ENCODE measurements at regions not wholly inside any gene's neighbourhood (a gene's known extent, or its start where the extent isn't known, plus 50 kb on each side); places are given as distances from the start of the nearest gene placed in this dataset.
"Not testable (repeated sequence)": the region's sequence is repeated elsewhere in the genome, so short reads cannot be mapped to it uniquely, and the experiment has no call there.

GRCh38 chr5:10125116-10125515 is 124.6 kb downstream of the ATPSCKMT start:
- DNase-seq, result no peak

DNA sequence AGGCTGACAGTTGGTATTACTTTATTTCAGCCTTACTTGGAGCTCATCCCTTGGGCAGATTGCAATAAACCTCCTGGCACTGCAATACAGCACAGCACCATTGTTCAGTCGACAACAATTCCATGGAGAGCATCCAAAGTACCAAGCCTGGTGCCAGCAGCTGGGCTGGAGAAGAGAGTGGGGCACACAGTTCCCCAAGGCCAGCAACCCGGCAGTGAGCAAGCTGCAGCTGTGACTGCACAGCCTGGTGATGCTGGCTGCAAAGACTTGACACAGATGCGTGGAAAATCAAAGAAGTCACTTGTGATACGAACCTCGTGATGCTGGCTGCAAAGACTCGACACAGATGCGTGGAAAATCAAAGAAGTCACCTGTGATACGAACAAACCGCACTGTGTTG is 125.4 kb downstream of the ATPSCKMT start:
- no peak for DNase-seq

DNA sequence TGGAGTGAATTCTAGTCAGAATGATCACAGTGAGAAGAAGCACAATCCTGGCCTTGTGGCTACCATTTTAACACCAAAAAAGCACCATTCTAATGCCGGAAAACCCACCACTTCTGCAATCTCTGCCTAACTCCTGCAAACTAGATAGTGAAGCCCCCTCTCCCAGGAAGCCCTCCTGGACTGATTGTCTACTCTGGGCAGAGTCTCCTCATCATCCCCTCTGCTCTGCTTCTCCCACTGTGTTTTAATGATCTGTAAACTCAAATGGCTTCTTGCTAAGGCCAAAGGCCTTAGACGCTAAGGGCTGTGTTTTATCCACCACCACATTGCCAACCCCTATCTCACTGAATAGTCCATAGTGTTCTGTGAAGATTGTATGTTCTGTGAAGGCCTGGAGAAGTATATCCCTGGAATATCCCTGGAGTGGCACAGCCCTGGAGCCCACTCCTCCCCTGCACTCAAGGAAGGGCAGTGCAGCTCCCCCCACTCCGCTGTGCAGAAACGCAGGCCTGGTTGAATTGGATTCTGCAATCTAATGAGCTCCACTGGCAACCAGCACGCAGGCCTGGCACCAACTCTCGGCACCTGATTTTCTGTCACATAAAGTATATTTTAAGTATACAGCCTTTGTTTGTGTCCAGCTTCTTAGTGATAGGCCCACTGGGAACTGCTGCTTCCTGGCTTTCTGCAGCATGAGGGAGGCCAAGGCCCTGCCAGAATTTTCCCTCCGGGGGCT is 126.3 kb downstream of the ATPSCKMT start:
- DNase-seq, result no peak

GRCh38 chr5:10122076-10122726 is 127.5 kb downstream of the ATPSCKMT start:
- DNase-seq, result no peak

- no peak for DNase-seq
These were observed 128.8 kb downstream of the ATPSCKMT start for GRCh38 chr5:10120934-10121333.

DNA sequence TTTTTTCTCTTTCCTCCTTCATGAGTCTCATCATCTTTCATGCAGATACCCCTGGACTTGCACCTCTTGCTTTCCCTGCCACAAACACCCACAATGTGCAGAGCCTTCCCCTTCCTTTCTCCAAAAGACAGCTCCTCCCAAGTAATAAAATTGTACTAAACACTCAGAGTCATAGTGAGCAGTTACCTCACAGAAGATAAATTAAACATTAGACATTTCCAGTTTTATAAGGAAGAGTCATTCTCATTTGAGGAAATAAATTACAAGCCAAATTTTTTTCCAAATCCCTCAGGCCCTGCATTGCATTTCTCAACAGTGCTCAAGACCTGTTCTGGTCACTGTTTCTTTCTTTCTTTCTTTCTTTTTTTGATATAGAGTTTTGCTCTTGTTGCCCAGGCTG is 131.5 kb downstream of the ATPSCKMT start:
- no peak for DNase-seq

GRCh38 chr5:10116594-10116993 is 133.1 kb downstream of the ATPSCKMT start:
- DNase-seq, result no peak

DNA sequence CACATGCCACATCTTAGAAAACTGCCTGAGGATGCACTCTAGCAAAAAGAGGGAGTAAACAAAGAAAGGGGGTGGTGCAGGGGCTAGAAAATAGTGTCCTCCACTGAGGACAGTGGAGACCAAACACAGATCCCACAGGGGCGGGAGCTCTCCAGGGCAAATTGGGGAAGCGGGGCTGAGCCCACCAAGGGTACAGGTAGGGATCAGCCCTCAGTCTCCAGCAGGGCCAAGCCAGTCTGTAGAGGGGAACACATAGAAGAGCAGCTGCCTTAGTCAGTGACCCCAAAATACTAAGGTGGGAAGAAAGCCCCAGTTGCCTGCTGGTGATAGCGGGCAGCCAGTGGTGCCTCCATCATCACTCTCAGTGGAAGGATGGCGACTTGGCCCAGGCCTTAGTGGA is 134.0 kb downstream of the ATPSCKMT start:
- DNase-seq, result no peak

GRCh38 chr5:10111571-10111970 is 138.1 kb downstream of the ATPSCKMT start:
- DNase-seq, result peak; percentile 69 to 70

- no peak for DNase-seq
These were observed 139.5 kb downstream of the ATPSCKMT start for GRCh38 chr5:10110228-10110627.

DNA sequence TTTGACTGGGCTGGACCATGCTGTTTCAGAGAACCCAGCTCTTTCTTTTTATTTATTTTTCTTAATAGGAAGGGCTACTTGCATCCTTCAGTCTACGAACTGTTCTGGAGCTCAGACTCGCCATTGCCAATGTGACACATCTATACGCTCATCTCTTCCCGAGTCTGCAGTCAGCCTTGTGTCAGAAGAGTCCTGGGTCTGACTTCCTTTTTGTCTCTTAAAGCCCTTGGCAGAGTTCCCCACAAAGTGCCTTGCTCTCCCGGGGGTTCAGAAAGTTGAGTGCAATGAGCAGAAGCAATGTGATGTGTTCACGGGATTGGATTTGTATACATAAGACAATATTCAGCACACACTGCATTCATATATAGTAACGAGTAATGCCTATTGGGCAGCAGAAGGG is 140.4 kb downstream of the ATPSCKMT start:
- peak; percentile 58 to 64 for DNase-seq

GRCh38 chr5:10106806-10107205 is 142.9 kb downstream of the ATPSCKMT start:
- DNase-seq, result no peak

DNA sequence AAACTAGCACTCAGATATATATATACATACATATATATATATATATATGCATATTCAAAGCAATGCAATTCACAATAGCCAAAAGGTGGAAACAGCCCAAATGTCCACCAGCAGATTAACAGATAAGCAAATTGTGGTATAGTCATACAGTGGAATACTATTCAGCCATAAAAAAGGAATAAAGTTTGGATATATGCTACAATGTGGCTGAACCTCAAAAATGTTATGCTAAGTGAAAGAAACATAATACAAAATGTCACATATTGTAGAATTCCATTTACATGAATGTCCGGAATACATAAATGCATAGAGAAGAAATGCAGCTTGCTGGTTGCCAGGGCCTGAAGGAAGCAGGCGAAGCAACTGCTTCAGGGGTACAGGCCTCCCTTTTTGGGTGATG is 143.4 kb downstream of the ATPSCKMT start:
- no peak for DNase-seq

DNA sequence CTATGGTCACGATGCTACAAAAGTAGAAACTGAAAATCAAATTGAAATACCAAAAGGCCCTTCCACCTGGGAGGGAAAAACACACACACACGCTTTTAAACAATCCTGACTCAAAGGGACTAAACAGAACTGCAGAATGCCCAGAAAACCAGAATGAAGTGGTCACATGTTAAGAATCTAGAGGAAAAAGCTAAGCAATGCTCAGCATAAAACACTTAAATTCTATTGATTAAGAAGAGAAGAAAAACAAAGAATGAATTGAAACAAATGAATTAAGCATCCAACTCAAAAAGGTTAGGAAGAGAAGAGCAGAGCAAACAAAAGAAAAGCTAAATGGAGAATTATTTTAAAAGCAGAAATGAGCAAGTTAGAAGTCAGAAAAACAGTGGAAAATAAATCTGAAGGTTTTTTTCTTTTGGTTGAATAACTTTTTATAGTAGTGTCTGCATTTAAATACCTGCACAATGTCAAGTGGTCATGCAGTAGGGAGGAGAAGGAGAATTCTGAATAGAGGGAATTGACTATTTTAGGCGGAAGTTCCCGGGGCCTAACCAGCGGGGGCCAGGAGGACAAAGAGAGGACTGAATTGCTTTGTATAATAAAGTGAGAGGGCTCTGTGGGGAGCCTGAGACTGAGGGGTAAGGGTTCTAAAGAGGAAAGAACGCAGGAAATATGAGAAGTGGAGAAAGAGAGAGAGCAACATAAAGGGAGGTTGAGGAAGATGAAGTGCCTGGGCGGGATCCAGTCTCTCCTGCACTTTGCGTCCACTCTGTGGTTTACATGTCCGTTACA is 146.8 kb downstream of the ATPSCKMT start:
- no peak for DNase-seq

DNA sequence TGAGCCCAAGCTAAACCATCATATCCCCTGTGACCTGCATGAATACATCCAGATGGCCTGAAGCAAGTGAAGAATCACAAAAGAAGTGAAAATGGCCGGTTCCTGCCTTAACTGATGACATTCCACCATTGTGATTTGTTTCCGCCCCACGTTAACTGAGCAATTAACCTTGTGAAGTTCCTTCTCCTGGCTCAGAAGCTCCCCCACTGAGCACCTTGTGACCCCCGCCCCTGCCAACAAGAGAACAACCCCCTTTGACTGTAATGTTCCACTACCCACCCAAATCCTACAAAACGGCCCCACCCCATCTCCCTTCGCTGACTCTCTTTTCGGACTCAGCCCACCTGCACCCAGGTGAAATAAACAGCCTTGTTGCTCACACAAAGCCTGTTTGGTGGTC is 147.5 kb downstream of the ATPSCKMT start:
- DNase-seq, result not testable (repeated sequence)

DNA sequence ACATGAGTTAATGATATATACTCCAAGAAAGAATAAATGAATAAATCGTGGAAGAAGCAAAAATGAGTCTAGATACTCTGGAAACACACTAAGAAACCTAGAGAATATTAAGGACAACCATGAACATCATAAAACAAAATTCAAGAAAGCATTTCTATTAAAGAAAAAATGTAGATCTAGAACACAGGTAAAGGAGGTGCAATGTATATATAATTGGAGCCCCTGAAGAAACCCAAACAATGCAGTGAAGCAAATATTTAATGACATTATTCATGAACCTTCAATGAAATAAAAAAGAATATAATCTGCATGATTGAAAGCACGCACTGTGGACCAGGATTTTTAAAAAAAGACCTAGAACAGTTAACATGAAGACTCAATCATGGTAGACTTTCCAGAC is 150.1 kb downstream of the ATPSCKMT start:
- no peak for DNase-seq

DNA sequence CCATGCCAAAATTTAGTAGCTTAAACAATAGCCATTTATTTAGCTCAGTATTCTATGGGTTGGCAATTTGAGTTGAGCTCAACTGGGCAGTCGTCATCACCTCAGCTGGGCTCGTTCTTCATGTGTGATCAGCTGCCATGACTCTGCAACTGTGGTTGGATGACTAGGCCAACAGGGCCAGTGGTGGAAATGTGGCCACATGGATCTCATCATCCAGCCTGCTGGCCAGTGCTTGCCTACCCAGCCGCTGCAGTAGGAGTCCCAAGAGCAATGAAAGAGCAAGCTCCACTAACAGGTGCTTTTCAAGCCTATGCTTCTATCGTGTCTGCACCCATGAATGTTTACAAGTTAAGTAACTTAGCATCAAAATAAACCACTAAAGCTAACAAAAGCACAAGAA is 158.0 kb downstream of the ATPSCKMT start:
- no peak for DNase-seq

- no peak for DNase-seq
These were observed 159.6 kb downstream of the ATPSCKMT start for GRCh38 chr5:10090074-10090473.

DNA sequence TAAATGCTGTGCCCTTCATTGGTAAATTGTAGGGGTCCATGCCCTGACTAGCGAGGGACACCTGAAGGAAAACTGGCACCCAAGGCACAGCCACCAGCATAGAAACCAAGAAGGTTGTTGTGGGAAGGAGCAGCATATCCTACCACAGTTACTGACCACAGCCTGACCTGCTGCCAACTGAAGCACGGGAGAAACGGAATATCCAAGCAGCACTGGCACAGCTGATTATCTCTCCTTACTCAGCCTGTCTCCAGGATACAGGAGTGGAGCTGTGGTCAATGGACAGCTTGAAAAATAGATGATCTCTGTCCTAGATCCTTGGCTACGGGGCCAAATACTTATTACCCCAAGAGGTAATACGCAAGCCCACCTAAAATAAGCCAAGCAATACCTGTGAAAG is 164.5 kb downstream of the ATPSCKMT start:
- DNase-seq, result no peak

DNA sequence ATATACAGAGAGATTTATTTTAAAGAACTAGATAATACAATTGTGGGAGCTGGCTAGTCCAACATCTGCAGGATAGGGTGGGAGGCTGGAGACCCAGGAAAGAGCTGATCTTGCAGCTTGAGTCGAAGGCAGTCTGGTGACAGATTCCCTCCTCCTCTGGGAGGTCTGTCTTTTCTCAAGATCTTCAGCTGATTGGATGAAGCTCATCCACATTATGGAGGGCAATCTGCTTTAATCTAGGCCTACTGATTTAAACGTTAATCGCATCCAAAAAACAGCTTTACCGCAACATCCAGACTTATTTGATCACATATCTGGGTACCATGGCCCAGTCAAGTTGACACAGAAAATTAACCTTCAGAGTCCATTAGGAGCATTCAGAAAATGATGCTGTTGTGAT is 168.1 kb downstream of the ATPSCKMT start:
- no peak for DNase-seq

DNA sequence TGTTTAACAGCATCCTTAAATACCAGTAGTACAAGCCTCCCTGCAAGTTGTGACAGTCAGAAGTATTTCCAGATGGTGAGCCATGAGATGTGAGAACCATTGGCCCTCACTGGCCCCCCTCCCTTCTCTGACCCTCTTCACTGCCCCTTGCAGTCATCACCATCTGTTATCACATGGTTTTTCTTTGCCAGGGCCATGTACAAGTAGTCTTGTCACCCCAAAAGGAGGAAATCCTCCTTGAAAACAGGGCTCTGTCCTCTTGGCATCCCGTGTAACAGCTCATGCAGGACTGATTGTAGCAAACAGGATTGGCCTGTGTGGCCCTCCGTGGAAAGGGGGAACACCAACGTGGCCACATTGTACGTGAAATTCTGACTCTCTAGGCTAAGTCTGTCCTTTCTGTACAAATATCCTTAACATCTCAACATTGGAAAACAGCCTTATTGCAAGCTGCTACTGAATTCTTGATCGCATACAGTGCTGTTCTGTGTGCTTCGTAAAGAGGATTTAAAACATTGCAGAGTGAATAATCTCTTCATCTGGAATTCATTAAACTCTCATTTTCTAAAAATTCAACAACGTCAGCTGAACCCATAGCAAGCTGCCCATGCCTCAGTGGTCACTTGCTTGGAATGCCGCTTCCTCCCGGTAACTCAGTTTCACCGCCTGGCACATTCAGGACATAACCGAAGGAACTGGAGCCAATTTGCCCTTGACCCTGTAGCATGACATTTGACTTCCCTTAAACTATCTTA is 171.7 kb downstream of the ATPSCKMT start:
- DNase-seq, result no peak

DNA sequence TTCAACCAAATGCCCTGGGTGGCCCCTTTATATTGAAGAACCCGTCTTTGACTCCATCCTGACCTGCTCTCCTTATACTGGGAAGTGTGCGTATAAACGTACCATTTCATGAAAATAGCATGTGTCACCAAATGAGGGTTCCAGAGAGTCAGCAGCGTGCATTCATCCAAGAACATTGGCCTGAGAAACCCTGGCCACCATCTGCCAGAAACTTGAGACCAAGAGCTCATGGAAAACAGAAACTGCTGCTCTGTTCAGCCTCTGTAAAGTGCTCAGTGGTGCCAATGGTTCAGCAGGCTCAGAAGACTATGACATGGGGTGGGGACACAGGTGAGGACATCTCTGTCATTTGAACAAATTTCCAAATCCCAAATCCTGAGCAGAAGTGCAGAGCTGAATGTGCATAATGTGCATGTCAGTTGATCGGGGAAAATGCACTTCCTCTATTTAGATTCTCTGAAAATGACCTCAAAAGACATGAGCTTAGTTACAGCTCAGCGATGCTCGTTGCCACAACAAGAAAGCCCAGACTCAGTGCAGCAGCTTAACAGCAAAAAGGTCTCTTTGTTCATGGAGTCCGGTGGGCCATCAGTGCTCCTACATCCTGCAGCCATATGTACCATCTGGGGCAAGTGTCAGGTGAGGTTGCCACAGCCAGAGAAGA is 176.1 kb downstream of the ATPSCKMT start:
- peak; percentile 8 to 39 for DNase-seq

Measured in Kasumi-1 (cell line).